ENCODE measurements at regions not wholly inside any gene's neighbourhood (a gene's known extent, or its start where the extent isn't known, plus 50 kb on each side); places are given as distances from the start of the nearest gene placed in this dataset.
"Not testable (repeated sequence)": the region's sequence is repeated elsewhere in the genome, so short reads cannot be mapped to it uniquely, and the experiment has no call there.

DNA sequence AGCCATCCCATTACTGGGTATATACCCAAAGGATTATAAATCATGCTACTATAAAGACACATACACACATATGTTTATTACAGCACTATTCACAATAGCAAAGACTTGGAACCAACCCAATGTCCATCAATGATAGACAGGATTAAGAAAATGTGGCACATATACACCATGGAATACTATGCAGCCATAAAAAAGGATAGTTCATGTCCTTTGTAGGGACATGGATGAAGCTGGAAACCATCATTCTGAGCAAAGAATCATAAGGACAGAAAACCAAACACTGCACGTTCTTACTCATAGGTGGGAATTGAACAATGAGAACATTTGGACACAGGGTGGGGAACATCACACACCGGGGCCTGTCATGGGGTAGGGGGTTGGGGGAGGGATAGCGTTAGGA is 60.3 kb upstream of the NMU start:
- H3K9me3 ChIP-seq (replicated peaks); H3K27ac ChIP-seq; H3K4me3 ChIP-seq; H3K4me1 ChIP-seq (replicated peaks); H3K27me3 ChIP-seq (replicated peaks); H3K36me3 ChIP-seq; DNase-seq (ENCODE audit: low read depth in 1 of 2, low spot score in 2 of 2): not testable (repeated sequence)

DNA sequence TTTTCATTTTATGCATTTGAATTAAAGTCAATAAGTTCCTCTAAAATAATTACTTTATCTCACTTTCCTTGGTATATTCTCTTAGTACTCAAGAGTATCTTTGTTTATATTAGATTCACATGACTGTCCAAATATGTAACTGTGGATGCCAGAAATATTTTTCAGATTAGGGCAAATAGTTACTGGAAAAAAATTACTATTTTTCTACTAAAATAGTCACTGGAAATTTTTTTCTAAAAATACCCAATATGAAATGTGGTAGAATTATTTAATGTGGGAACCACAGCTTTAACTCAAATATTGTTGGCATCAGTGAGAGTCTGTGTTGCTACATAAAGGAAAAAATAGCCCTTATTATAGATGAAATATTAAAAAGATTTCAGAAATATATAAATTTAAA is 70.4 kb upstream of the NMU start:
- no peak overlapping the region for H3K4me3 ChIP-seq
- H3K27ac ChIP-seq = no peak overlapping the region
- DNase-seq (ENCODE audit: low read depth in 1 of 2, low spot score in 2 of 2) = no peak
- H3K36me3 ChIP-seq = no peaks in the 10 kb centered on the region
- H3K4me1 ChIP-seq (replicated peaks) = no peaks in the 10 kb centered on the region
- H3K9me3 ChIP-seq (replicated peaks) = no peaks in the 10 kb centered on the region
- H3K27me3 ChIP-seq (replicated peaks) = no peaks in the 10 kb centered on the region

DNA sequence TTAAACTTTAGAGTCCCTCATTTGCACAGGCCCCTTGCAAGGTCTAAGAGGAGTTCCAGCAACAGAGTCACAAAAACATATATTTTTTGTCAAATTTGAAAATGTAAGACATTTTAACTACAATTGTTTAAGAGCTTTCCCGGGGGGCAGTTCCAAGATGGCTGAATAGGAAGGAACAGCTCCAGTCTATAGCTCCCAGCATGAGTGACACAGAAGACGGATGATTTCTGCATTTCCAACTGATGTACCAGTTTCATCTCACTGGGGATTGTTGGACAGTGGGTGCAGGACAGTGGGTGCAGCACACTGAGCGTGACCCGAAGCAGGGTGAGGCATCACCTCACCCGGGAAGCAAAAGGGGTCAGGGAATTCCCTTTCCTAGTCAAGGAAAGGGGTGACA is 71.4 kb upstream of the NMU start:
- DNase-seq (ENCODE audit: low read depth in 1 of 2, low spot score in 2 of 2) = no peak
- no peaks in the 10 kb centered on the region for H3K9me3 ChIP-seq (replicated peaks)
- H3K27ac ChIP-seq = no peak overlapping the region
- H3K4me1 ChIP-seq (replicated peaks) = no peaks in the 10 kb centered on the region
- H3K4me3 ChIP-seq = no peak overlapping the region
- no peaks in the 10 kb centered on the region for H3K36me3 ChIP-seq
- H3K27me3 ChIP-seq (replicated peaks) = no peaks in the 10 kb centered on the region

DNA sequence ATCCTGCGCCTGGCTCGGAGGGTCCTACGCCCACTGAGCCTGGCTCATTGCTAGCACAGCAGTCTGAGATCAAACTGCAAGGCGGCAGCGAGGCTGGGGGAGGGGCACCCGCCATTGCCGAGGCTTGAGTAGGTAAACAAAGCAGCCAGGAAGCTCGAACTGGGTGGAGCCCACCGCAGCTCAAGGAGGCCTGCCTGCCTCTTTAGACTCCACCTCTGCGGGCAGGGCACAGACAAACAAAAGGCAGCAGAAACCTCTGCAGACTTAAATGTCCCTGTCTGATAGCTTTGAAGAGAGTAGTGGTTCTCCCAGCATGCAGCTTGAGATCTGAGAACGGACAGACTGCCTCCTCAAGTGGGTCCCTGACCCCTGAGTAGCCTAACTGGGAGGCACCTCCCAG is 71.9 kb upstream of the NMU start:
- not testable (repeated sequence) for H3K36me3 ChIP-seq; H3K27ac ChIP-seq; H3K27me3 ChIP-seq (replicated peaks); H3K4me3 ChIP-seq; DNase-seq (ENCODE audit: low read depth in 1 of 2, low spot score in 2 of 2); H3K9me3 ChIP-seq (replicated peaks); H3K4me1 ChIP-seq (replicated peaks)

DNA sequence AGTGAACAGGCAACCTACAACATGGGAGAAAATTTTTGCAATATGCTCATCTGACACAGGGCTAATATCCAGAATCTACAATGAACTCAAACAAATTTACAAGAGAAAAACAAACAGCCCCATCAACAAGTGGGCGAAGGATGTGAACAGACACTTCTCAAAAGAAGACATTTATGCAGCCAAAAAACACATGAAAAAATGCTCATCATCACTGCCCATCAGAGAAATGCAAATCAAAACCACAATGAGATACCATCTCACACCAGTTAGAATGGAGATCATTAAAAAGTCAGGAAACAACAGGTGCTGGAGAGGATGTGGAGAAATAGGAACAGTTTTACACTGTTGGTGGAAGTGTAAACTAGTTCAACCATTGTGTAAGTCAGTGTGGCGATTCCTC is 76.7 kb upstream of the NMU start:
- not testable (repeated sequence) for H3K27me3 ChIP-seq (replicated peaks); DNase-seq (ENCODE audit: low read depth in 1 of 2, low spot score in 2 of 2); H3K27ac ChIP-seq; H3K4me1 ChIP-seq (replicated peaks); H3K4me3 ChIP-seq; H3K36me3 ChIP-seq; H3K9me3 ChIP-seq (replicated peaks)

DNA sequence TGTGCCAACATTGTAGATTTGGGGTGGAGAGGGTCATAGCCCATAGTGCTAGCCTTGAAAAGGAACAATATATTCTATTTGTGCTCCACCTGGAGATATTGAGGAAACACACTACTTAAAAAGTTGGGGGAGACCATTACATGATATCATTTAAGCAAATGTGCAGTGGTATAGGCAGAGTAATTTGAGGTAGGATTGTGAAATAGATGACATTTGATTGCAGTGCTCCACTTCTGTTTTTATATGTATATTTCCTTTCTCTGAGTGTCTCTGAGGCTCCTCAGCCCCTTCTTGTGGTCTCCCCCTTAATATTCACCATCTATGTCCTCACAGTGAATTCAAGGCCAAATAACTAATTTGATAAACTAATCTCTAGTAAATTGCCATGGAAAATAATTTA is 85.6 kb upstream of the NMU start:
- no peak for DNase-seq (ENCODE audit: low read depth in 1 of 2, low spot score in 2 of 2)
- H3K36me3 ChIP-seq = no peaks in the 10 kb centered on the region
- H3K27me3 ChIP-seq (replicated peaks) = peaks cover 8% of the 10 kb centered on the region
- H3K4me1 ChIP-seq (replicated peaks) = no peaks in the 10 kb centered on the region
- no peak overlapping the region for H3K4me3 ChIP-seq
- no peaks in the 10 kb centered on the region for H3K9me3 ChIP-seq (replicated peaks)
- H3K27ac ChIP-seq = no peak overlapping the region

DNA sequence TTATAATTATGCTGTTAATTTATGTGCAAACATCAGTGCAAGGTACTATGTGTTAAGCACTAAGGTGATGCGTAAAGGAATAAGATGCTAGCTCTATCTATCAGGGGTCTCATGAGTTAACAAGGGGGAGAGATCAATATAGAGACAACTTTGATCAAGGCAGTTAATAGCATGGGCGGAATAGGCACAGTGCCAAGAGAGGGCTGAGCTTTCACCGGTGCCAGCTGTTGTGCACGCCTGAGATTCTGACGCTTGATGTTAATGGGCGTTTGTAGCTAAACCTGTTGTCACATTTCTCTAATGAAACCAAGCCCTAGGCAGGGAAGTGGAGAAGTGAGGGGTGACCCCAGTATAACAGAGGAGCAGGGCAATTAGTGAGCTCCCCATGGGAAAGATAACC is 86.0 kb upstream of the NMU start:
- Histone ChIP-seq H3K4me3 (no peak overlapping the region), H3K4me1 (replicated peaks) (no peaks in the 10 kb centered on the region), H3K9me3 (replicated peaks) (no peaks in the 10 kb centered on the region), H3K36me3 (no peaks in the 10 kb centered on the region), H3K27me3 (replicated peaks) (peaks cover 8% of the 10 kb centered on the region), H3K27ac (no peak overlapping the region)
- no peak for DNase-seq (ENCODE audit: low read depth in 1 of 2, low spot score in 2 of 2)

DNA sequence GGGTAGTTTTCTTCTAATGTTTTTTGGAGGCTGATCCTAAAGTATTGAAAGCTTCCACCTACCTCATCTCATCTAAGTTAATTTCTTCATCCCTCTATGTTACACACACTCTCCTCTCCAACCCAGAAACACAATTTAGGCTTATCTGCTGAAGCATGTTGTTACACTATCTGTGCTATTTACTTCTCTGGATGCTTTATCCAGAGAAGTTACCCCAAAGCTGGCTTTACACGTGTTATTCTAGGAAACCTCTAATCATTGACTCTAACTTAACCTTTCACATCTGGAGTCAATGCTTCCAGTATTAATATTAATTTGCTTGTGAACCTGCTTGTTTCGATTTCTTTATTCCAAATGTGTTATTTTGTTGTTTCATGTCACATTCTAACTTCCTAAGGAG is 87.3 kb upstream of the NMU start:
- Histone ChIP-seq H3K9me3 (replicated peaks) (no peaks in the 10 kb centered on the region), H3K4me3 (no peak overlapping the region), H3K27ac (no peak overlapping the region), H3K36me3 (no peaks in the 10 kb centered on the region), H3K4me1 (replicated peaks) (no peaks in the 10 kb centered on the region), H3K27me3 (replicated peaks) (peaks cover 8% of the 10 kb centered on the region)
- no peak for DNase-seq (ENCODE audit: low read depth in 1 of 2, low spot score in 2 of 2)

DNA sequence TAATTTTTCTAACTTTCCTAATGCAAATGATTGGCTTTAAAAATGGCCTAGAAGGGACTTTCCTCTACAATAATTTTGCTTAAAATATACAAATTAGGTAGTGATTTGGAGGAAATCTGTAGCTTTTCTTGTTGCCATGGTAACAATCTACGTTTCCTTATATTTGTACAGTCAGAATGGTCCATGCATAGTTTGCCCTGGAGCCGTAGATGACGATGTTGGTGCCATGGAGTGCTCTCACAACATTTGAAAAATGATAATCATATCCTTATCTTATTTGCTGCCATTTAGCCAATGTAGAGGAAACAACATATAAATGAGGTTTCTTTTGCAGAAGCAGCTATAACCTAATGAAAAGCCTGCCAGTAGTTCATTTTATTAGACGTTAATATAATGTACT is 89.0 kb upstream of the NMU start:
- Histone ChIP-seq H3K4me3 (no peak overlapping the region), H3K27ac (no peak overlapping the region), H3K36me3 (no peaks in the 10 kb centered on the region), H3K9me3 (replicated peaks) (no peaks in the 10 kb centered on the region), H3K4me1 (replicated peaks) (no peaks in the 10 kb centered on the region), H3K27me3 (replicated peaks) (peaks cover 8% of the 10 kb centered on the region)
- DNase-seq (ENCODE audit: low read depth in 1 of 2, low spot score in 2 of 2) = no peak

DNA sequence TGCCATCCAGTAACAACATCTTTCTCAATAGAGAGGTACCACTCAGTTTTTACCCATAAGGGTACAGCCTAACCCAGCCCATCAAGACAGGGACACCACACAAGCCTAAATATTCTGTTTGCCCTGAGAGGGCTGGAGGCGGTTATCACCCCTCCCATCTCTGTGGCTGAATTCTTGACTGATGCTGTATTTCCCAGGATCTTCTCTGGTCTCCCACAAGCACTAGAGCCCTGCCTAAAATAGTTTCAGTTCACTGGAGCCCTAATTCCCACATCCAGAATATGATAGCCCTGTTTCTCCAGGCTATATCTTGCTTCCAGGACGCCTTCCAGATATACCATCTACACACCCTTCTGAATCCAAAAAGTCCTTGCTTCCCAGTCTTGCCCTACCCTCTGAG is 91.6 kb upstream of the NMU start:
- DNase-seq (ENCODE audit: low read depth in 1 of 2, low spot score in 2 of 2) = no peak
- Histone ChIP-seq H3K27me3 (replicated peaks) (peaks cover 10% of the 10 kb centered on the region), H3K36me3 (no peaks in the 10 kb centered on the region), H3K27ac (no peak overlapping the region), H3K4me1 (replicated peaks) (no peaks in the 10 kb centered on the region), H3K9me3 (replicated peaks) (no peaks in the 10 kb centered on the region), H3K4me3 (no peak overlapping the region)

DNA sequence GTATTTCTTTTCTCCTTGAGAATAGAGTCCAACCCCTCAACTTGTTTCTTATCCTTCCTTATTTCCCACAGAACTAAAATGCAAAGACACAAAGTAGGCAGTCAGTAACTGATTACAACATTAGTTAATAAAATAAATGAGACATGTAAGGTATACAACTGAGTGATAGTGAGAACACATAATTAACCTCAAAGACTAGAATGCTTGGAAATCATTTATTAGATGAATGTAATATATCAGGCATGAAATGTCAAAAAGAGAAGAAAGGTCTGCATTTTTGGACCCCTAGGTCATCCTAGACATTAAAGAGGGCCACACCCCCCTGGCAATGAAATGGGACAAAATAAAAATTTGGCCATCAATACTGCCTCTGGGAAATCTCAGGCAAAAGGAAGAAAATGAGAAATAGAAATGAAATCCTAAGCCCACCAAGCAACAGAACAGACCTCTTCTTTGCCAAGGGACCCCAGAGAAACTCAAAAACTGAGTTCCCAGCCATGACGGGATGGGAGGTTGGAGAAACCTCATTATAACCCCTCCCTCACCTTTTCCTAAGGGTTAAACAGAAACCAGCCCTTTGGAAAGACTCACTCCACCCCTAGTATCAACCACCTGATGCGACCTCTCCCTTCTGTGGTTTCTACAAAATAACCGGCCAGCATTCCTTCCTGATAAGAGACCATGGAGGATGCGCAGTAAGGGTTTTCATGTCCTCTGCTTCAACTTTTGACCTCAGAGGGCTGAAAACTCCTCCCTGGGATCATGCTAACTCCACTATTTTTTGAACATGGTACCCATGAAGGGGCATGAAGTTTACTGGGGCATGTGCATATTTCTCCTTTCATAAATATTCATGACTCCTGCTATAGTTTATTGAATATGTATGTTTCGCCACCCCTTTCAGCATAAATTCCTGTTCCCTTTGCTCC is 90.0 kb upstream of the EXOC1L start:
- no peaks in the 10 kb centered on the region for H3K36me3 ChIP-seq
- no peaks in the 10 kb centered on the region for H3K9me3 ChIP-seq (replicated peaks)
- H3K4me3 ChIP-seq = no peak overlapping the region
- no peak for DNase-seq (ENCODE audit: low read depth in 1 of 2, low spot score in 2 of 2)
- no peak overlapping the region for H3K27ac ChIP-seq
- H3K4me1 ChIP-seq (replicated peaks) = no peaks in the 10 kb centered on the region
- H3K27me3 ChIP-seq (replicated peaks) = peaks cover 3% of the 10 kb centered on the region; the same call in 1 of the 2 replicates

DNA sequence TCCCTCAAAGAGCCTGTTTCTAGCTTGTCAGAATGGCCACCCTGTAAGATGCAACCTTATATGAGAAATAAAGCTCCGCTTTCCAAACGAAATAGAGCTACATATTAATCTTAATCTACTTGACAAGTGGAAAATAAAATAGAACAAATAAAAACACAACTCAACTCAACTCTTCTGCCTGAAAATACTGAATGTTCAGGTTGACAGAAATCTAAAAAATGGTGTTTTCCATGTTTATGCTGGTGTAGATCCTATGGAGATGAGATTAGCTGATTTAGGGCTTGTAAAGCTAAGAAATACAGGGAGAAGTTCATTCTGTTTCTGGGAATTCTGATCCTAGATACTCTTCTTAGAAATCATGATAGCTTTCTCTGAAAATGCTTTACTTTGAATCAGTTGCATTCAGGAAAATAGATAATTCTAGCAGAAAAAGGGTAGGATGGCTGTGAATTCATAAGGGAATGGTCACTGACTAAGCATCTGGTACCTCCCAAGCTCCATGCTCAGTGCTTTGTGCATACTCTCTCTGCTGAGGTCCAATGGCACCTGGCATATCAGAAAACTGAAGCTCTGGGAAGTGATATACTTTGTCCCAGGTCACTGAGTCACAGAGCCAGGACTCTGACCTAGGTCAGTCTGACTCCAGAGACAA is 89.2 kb upstream of the EXOC1L start:
- H3K36me3 ChIP-seq = no peaks in the 10 kb centered on the region
- no peak overlapping the region for H3K4me3 ChIP-seq
- no peak overlapping the region for H3K27ac ChIP-seq
- 0 out of 2 replicates have a peak, but pooled peaks cover 3% of the 10 kb centered on the region for H3K27me3 ChIP-seq (replicated peaks)
- DNase-seq (ENCODE audit: low read depth in 1 of 2, low spot score in 2 of 2) = no peak
- H3K4me1 ChIP-seq (replicated peaks) = no peaks in the 10 kb centered on the region
- H3K9me3 ChIP-seq (replicated peaks) = no peaks in the 10 kb centered on the region

DNA sequence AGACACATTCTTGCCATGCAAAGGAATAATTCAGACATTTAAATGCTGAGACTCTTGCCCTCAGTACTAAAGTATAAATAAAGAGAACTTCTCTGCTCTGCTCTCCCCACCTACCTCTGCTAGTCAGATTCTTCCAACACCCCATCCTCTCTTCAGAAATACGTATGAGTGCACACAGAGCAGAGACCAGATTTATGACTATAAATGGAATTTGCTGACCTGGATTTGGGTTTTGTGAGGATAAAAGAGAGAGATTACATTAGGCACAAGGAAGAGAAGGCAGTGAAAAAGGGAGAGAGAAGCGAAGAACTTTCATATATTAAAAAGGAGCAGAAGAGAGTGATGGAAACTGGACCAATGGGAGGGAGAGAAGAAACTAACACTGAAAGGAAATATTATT is 87.6 kb upstream of the EXOC1L start:
- Histone ChIP-seq H3K4me1 (replicated peaks) (no peaks in the 10 kb centered on the region), H3K9me3 (replicated peaks) (no peaks in the 10 kb centered on the region), H3K4me3 (no peak overlapping the region), H3K27me3 (replicated peaks) (peaks cover 3% of the 10 kb centered on the region; the same call in 1 of the 2 replicates), H3K27ac (no peak overlapping the region), H3K36me3 (no peaks in the 10 kb centered on the region)
- no peak for DNase-seq (ENCODE audit: low read depth in 1 of 2, low spot score in 2 of 2)

DNA sequence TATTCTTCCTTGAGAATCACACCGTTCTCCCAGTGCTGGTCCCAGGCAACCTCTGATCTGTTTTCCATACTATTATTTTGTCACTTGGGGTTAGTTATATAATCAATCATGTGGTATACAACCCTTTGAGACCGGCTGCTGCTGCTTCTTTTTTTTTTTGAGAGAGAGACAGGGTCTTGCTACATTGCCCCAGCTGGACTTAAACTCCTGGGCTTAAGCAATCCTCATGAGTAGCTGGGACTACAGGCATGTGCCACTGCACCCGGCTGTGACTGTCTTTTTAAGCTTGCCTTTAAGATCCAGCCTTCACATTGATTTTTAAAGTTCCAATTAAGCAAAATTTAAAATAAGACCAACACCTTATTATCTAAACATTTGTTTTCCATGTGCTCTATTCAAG is 86.7 kb upstream of the EXOC1L start:
- Histone ChIP-seq H3K9me3 (replicated peaks) (no peaks in the 10 kb centered on the region), H3K36me3 (no peaks in the 10 kb centered on the region), H3K4me1 (replicated peaks) (no peaks in the 10 kb centered on the region), H3K27me3 (replicated peaks) (peaks cover 8% of the 10 kb centered on the region; the same call in 1 of the 2 replicates), H3K27ac (no peak overlapping the region), H3K4me3 (no peak overlapping the region)
- no peak for DNase-seq (ENCODE audit: low read depth in 1 of 2, low spot score in 2 of 2)

Measured in SJSA1 (cell line).